ENCODE measurements at regions not wholly inside any gene's neighbourhood (a gene's known extent, or its start where the extent isn't known, plus 50 kb on each side); places are given as distances from the start of the nearest gene placed in this dataset.

- Histone ChIP-seq H3K27me3 (ENCODE audit: insufficient read depth, low read depth, severe bottlenecking) (peaks cover 29% of the 10 kb centered on the region), H3K27ac (no peak overlapping the region), H3K4me3 (ENCODE audit: low read depth, low read length) (no peak overlapping the region), H3K9me3 (ENCODE audit: severe bottlenecking) (no peaks in the 10 kb centered on the region), H3K36me3 (no peaks in the 10 kb centered on the region)
- no peak for TF ChIP-seq CTCF (IDR thresholded peaks at IDR 0.05; ENCODE audit: low read depth, low read length)
- no peak for DNase-seq
Observed at GRCh38 chr3:151639418-151639740, 94.3 kb upstream of the AADACL2 start.

- TF ChIP-seq CTCF (IDR thresholded peaks at IDR 0.05; ENCODE audit: low read depth, low read length), result no peak
- H3K4me3 ChIP-seq (ENCODE audit: low read depth, low read length), result no peak overlapping the region
- DNase-seq, result no peak
- peaks cover 33% of the 10 kb centered on the region for H3K27me3 ChIP-seq (ENCODE audit: insufficient read depth, low read depth, severe bottlenecking)
- no peaks in the 10 kb centered on the region for H3K9me3 ChIP-seq (ENCODE audit: severe bottlenecking)
- H3K36me3 ChIP-seq, result no peaks in the 10 kb centered on the region
- H3K27ac ChIP-seq, result no peak overlapping the region
Observed at GRCh38 chr3:151638555-151639417, 94.9 kb upstream of the AADACL2 start.

- no peak overlapping the region for H3K4me3 ChIP-seq (ENCODE audit: low read depth, low read length)
- no peaks in the 10 kb centered on the region for H3K9me3 ChIP-seq (ENCODE audit: severe bottlenecking)
- no peak for DNase-seq
- H3K27ac ChIP-seq, result no peak overlapping the region
- no peaks in the 10 kb centered on the region for H3K36me3 ChIP-seq
- H3K27me3 ChIP-seq (ENCODE audit: insufficient read depth, low read depth, severe bottlenecking), result peaks cover 23% of the 10 kb centered on the region
- TF ChIP-seq CTCF (IDR thresholded peaks at IDR 0.05; ENCODE audit: low read depth, low read length), result no peak
Observed at GRCh38 chr3:151635905-151636304, 97.8 kb upstream of the AADACL2 start.

- H3K27ac ChIP-seq, result no peak overlapping the region
- H3K9me3 ChIP-seq (ENCODE audit: severe bottlenecking), result no peaks in the 10 kb centered on the region
- DNase-seq, result no peak
- no peaks in the 10 kb centered on the region for H3K36me3 ChIP-seq
- H3K27me3 ChIP-seq (ENCODE audit: insufficient read depth, low read depth, severe bottlenecking), result peaks cover 37% of the 10 kb centered on the region
- TF ChIP-seq CTCF (IDR thresholded peaks at IDR 0.05; ENCODE audit: low read depth, low read length), result no peak
- no peak overlapping the region for H3K4me3 ChIP-seq (ENCODE audit: low read depth, low read length)
Observed at GRCh38 chr3:151631946-151632345, 101.8 kb upstream of the AADACL2 start.

GRCh38 chr3:151630938-151631441 lies 102.7 kb upstream of the AADACL2 start:
- H3K36me3 ChIP-seq, result no peaks in the 10 kb centered on the region
- no peak overlapping the region for H3K27ac ChIP-seq
- H3K9me3 ChIP-seq (ENCODE audit: severe bottlenecking), result no peaks in the 10 kb centered on the region
- TF ChIP-seq CTCF (IDR thresholded peaks at IDR 0.05; ENCODE audit: low read depth, low read length), result no peak
- peaks cover 45% of the 10 kb centered on the region for H3K27me3 ChIP-seq (ENCODE audit: insufficient read depth, low read depth, severe bottlenecking)
- H3K4me3 ChIP-seq (ENCODE audit: low read depth, low read length), result no peak overlapping the region
- no peak for DNase-seq
